HG02973 (cell line): ENCODE measurements at regions not wholly inside any gene's neighbourhood (a gene's known extent, or its start where the extent isn't known, plus 50 kb on each side); places are given as distances from the start of the nearest gene placed in this dataset.
"Not testable (repeated sequence)": the region's sequence is repeated elsewhere in the genome, so short reads cannot be mapped to it uniquely, and the experiment has no call there.

ENCODE experiments used
- ATAC-seq: cut with Tn5 transposase; IDR thresholded peaks from one replicate; pipeline ENCODE4 v1.9.1; 2021; ENCODE audit warnings: moderate library complexity; ENCODE audit not compliant: unreplicated experiment

- ATAC-seq: no peak
Observed at GRCh38 chr3:189375532-189375931, 203.8 kb downstream of the TPRG1 start.

GRCh38 chr3:189383630-189384029, 211.9 kb downstream of the TPRG1 start:
- ATAC-seq: no peak

GRCh38 chr3:189385880-189386279, 214.1 kb downstream of the TPRG1 start:
- ATAC-seq: not testable (repeated sequence)

DNA sequence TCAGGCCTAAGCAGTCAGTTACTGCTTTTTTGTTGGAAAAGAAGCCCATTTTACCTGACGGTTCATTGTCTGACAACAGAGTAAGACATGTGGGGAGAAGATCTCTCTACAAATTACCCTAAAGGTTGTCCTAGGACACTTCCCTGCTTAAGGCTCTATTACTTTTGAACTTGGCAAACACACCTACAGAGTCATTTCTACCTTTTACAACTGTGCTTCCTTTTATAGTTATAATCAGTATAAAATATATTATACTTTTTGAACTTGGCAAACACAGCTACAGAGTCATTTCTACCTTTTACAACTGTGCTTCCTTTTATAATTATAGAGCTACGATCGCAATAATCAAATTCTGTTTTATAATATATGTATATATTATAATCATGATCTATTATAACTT, 215.0 kb downstream of the TPRG1 start:
- no peak for ATAC-seq

DNA sequence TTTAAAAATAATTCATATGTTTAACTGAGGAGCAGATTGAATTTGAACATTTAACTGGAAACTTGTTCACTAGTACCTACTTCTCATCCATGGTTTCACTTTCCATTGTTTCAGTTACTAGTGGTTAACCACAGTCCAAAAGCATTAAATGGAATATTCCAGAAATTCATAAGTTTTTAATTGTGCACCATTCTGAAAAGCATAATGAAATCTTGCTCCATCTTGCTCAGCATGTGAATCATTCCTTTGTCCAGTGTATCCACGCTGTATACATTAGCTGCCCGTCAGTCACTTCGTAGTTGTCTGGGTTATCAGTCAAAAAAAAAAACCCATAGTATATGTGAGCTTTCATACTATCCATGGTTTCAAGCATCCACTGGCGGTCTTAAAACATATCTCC, 217.6 kb downstream of the TPRG1 start:
- ATAC-seq: no peak

- ATAC-seq: no peak
Observed at GRCh38 chr3:189393598-189393997, 221.8 kb downstream of the TPRG1 start.

DNA sequence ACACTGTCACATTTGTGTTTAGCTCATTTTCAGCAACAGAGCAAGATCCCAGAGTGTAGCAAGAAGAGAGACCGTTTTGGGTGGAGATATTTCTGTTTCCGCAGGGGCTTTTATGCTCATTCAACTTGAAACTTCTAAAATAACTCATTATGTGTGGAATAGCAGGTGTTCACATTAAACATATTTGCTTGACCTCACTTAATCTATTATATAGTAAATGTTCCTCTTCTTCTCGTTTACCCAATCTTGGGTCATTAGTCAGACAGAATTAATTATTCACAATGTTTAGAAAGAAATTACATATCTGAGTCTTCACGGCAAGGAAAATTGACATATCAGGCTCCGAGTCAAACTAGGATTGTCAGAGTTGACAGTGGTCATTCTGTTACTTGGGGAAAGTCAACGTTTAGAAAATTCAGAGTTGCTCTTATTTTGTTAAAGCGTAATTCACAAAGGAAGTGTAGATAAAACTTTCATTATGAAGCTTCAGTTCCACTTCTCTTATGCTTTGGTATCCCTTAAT, 222.9 kb downstream of the TPRG1 start:
- peak; percentile 86 for ATAC-seq

GRCh38 chr3:189395825-189396224, 224.1 kb downstream of the TPRG1 start:
- ATAC-seq: no peak

DNA sequence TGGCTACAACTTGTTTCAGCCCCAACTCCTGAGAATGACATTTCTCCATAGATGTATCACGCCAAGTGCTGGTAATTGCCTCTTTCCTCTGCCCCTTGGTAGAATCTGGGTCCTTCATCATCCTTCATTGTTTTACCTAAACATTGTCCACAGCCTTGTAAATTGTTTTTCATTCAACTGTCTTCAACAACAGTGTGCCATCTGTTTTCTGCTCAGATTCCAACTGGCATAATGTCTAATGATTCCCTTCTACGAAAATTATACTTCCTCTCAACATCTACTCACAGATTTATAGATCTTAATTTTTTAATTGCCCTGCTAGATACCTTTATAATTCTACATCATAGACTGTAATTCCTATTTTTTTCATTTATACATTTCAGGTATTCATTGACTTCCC, 226.9 kb downstream of the TPRG1 start:
- no peak for ATAC-seq

- ATAC-seq: no peak
Observed at GRCh38 chr3:189401196-189401595, 229.4 kb downstream of the TPRG1 start.

DNA sequence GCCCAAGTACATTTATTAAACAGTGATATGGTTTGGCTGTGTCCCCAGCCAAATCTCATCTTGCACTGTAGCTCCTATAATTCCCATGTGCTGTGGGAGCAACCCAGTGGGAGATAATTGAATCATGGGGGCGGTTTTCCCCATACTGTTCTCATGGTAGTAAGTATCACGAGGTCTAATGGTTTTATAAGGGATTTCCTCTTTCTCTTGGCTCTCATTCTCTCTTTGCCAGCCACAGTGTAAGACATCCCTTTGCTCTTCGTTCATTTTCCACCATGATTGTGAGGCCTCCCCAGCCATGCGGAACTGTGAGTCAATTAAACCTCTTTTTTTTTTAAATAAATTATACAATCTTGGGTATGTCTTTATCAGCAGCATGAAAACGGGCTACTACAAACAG, 228.0 kb upstream of the TP63 start:
- ATAC-seq: no peak

- ATAC-seq: no peak
Observed at GRCh38 chr3:189404024-189404423, 227.2 kb upstream of the TP63 start.

DNA sequence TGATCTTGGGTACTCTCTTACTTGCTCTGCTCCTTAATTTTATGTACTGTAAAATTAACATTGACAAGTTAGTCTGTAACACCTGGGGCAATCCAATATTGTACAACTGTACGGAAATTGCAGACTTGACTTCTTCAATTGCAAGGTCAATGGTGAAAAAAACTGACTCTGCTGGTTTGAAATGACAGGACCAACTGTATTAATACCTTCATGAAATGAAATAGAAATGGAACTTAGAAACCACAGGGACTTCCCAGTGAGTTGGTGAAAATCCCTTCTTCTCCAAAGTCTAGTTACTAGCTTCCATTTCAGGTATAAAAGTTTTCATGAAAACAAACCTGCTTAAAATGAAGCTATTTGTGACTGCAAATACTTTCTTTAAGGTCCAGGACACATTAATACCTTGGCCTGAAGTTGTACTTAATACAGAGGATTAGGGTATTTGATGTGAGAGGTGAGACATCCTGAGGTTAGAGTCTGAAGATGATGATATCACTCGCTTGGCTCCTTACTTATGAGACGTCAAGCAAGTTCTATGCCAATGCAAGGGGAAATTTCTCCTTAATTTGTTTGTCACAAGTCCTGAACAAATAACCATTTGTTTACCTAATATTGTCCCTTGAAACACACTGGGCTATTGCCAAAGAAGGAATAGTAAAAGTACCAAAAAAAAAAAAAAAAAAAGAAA, 226.2 kb upstream of the TP63 start:
- ATAC-seq: peak; percentile 64

DNA sequence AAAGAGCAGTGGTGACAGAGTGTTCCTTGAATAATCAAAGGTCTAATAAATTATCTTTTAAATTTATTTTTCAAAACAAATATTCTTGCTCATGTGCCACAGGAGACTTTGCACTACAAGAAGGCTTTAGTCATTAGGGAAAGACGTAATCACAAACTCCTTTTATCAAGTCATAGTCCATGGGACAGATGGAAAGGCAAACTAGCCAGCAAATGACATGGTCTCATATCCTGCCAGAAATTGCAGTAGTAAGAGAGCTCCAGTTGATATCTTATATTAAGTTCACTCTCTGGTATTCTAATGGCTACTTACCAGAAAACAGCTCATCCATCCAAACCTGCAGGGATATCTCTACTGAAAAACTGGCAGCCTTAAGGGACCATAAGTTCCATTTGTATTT, 225.0 kb upstream of the TP63 start:
- no peak for ATAC-seq

- ATAC-seq: no peak
Observed at GRCh38 chr3:189410522-189410921, 220.7 kb upstream of the TP63 start.

DNA sequence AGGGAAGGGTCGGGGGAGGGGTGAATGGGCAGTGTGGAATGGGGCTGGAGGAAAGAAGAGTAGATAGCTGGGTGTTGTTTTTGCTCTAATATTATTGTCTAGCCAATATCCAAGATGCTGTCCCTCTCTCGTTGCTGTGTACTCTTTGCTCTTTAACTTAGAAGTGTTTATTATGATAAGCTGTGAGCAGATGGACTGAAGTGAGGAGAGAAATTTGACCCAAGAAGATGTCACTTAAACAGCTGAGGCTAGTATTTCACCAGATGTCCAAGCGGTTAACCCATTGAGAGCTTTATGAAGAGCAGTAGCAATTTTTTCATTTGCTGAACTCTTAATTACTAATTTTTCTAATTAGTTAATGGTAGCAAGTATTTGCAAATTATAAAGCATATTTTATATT, 212.2 kb upstream of the TP63 start:
- no peak for ATAC-seq

DNA sequence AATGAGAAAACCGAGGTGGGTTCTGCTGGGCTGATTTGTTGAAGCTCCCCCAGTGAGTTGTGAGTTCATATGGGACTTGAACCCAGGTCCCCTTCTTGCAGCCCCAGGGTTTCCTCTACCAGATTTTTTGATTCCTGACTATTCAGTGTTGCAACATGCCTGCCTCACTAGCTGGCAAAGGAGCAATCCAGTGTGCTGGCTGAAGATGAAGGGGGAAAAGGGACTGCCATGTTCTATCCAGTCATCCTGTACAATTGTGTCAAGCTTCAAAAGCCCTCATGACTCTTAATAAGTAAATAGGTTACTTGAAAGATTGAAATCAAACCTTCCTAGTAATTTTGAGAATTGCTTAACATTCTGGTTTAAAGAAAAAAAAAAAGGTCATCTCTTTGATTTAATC, 211.5 kb upstream of the TP63 start:
- no peak for ATAC-seq

DNA sequence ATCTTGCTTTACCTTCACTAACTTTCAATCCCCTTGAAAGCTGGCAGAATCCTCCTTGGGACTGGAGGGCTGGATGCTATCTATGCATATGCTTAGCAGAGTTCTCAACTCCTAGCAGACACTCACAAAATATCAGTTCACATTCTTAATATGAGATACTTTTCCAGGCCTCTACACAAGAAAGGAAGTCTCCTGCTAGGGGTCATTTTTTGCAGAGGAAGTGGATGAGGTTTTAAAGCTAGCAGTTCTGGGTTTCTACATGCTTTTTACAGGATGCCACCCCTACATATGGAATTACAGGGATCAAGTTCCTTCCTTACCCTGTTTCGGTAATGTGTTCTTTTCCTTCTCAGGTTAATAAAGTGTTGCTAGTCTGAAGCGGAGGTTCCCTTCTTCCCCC, 206.3 kb upstream of the TP63 start:
- ATAC-seq: no peak

- no peak for ATAC-seq
Observed at GRCh38 chr3:189429019-189429418, 202.2 kb upstream of the TP63 start.

- no peak for ATAC-seq
Observed at GRCh38 chr3:189430166-189430565, 201.0 kb upstream of the TP63 start.

DNA sequence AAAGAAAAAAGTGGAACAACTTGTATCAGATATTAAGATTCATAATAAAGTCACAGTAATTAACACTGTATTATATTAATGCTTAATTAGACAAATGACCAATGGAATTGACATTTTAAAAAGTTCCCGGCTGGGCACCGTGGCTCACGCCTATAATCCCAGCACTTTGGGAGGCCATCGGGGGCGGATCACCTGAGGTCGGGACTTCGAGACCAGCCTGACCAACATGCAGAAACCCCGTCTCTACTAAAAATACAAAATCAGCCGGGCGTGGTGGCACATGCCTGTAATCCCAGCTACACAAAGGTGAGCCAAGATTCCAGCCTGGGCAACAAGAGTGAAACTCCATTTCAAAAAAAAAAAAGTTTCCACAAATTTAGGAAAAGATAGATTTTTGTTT, 188.9 kb upstream of the TP63 start:
- not testable (repeated sequence) for ATAC-seq

DNA sequence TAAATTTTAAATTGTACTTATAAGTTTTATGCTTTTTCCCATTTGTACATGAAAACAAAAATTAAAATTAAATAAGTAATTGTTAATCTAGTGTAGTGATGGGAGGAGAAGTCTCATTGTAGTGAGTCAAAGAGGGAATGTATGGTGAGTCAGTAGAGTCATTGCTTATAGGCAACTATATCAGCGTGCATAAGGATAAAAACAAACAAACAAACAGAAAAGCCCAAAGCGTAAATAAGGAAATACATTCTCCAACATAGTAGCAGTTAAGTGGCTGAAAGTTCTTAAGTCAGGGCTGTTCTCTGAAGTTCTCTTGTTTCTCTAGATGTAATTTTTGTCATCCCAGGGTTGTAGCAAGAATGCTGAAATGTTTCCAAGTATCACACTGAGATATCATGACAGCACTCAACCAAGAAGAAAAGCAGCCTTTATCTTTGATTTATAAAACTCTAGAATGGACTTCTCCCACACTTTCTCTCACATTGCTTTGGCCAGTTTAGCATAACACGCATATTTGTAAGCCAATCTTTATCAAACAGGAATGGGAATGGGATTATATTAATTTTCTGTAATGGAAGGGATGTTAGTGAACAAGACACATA, 184.1 kb upstream of the TP63 start:
- ATAC-seq: no peak

DNA sequence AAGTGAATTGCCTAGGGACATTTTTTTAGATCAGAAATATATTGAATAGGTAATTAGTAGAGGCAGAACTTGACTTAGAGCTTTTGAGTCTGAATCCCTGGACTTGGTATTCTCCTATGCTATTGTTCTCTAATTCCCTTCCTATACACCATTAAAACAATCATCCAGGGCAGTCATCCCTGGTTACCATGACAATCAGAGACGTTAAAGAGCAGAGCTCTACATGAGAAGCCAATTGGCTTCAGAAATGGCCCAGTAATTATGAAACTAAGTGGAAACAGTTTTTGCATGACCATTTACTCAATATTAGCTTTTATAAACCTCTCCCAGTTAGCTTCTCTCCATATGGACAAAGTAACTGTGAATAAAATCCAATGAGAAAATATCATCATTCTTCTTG, 182.1 kb upstream of the TP63 start:
- ATAC-seq: no peak
